Gastrocnemius medialis (tissue), 4 donors: ENCODE measurements at regions not wholly inside any gene's neighbourhood (a gene's known extent, or its start where the extent isn't known, plus 50 kb on each side); places are given as distances from the start of the nearest gene placed in this dataset.

ENCODE experiments used
- ATAC-seq, 2 donors: fragments of 150-250 bp; one replicate each; pipeline ENCODE4 v1.9.1; 2016
- DNase-seq, 2 donors: peaks; one replicate each; pipeline ENCODE4 v3.0.0-alpha.2; 2019
- H3K27ac ChIP-seq, 4 donors: fragments of 200-600 bp; sonication (generic); 1 replicate in 1 of 4; 2 replicates in 3 of 4; pipeline ENCODE4 v1.5.1; 2016 to 2018; ENCODE audit warnings: mild to moderate bottlenecking in 2 of 4, moderate library complexity in 1 of 4
- H3K27me3 ChIP-seq, 3 donors: fragments of 200-600 bp; sonication (generic) in 2 of 3; 1 replicate in 1 of 3; 2 replicates in 2 of 3; pipeline versions ENCODE4 v1.5.1 to v1.6.0; 2016 to 2019; ENCODE audit warnings: mild to moderate bottlenecking in 1 of 3, moderate library complexity in 1 of 3
- H3K36me3 ChIP-seq, 2 donors: fragments of 200-600 bp; sonication (generic) in 1 of 2; one replicate each; pipeline ENCODE4 v1.5.1; 2017 to 2018
- H3K4me1 ChIP-seq, 2 donors: fragments of 200-600 bp; sonication (generic) in 1 of 2; one replicate each; pipeline ENCODE4 v1.5.1; 2016 to 2017; ENCODE audit warnings: mild to moderate bottlenecking in 2 of 2
- H3K4me3 ChIP-seq, 4 donors: fragments of 200-600 bp; sonication (generic) in 3 of 4; 1 replicate in 1 of 4; 2 replicates in 3 of 4; pipeline ENCODE4 v1.5.1; 2016 to 2019; ENCODE audit warnings: mild to moderate bottlenecking in 2 of 4
- H3K9me3 ChIP-seq, 3 donors: fragments of 200-600 bp; sonication (generic) in 2 of 3; 1 replicate in 1 of 3; 2 replicates in 2 of 3; pipeline ENCODE4 v1.5.1; 2016 to 2019
- POLR2A ChIP-seq, 2 donors: fragments of 450-650 bp; IDR thresholded peaks; one replicate each; pipeline ENCODE4 v1.6.1; 2017; ENCODE audit warnings: antibody characterized with exemption in 2 of 2, mild to moderate bottlenecking in 2 of 2, moderate library complexity in 2 of 2
- in situ Hi-C, 4 donors: fragments of 200-750 bp; cut with MboI; loops; one replicate each; pipeline versions ENCODE4 v1.15.0 to v1.8.0; 2017; ENCODE audit warnings: low sequenced_read_pairs in 4 of 4
- intact Hi-C: fragments of 100-400 bp; cut with DNase I; formaldehyde crosslinking; loops from one replicate; pipeline ENCODE4 v1.15.1; 2023; ENCODE audit warnings: low total_unique reads
- TF ChIP-seq, protein P1 (sequence below), 5 experiments: fragments of 450-650 bp in 3 of 5; fragments of 200-600 bp in 2 of 5; sonication (generic) in 2 of 5; IDR thresholded peaks in 4 of 5; conservative IDR thresholded peaks in 1 of 5; 1 replicate in 4 of 5; 2 replicates in 1 of 5; pipeline ENCODE4 v1.5.1; 2016 to 2019; ENCODE audit warnings: antibody characterized with exemption in 5 of 5, mild to moderate bottlenecking in 3 of 5, moderate library complexity in 3 of 5

DNA sequence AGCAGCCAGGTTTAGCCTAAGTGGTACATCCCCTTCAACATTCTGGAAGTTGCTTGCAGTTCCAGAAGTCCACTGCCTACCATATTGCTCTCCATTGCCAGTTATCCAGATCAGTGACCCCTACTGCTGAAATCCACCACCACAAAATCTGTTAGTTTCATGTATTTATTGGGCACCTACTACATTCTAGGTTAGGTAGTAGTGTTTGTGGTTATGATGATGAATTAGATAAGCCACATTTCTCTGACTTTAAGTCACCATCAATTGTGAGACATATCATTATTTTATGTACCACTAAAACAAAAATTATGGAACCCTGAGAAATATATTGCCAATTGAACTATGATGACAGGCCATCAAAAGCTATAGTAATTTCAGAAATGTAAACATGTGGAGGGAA, 139.5 kb upstream of the PKDCC start:
- TF ChIP-seq POLR2A (IDR thresholded peaks at IDR 0.05): no peak
- TF ChIP-seq, protein P1, sequence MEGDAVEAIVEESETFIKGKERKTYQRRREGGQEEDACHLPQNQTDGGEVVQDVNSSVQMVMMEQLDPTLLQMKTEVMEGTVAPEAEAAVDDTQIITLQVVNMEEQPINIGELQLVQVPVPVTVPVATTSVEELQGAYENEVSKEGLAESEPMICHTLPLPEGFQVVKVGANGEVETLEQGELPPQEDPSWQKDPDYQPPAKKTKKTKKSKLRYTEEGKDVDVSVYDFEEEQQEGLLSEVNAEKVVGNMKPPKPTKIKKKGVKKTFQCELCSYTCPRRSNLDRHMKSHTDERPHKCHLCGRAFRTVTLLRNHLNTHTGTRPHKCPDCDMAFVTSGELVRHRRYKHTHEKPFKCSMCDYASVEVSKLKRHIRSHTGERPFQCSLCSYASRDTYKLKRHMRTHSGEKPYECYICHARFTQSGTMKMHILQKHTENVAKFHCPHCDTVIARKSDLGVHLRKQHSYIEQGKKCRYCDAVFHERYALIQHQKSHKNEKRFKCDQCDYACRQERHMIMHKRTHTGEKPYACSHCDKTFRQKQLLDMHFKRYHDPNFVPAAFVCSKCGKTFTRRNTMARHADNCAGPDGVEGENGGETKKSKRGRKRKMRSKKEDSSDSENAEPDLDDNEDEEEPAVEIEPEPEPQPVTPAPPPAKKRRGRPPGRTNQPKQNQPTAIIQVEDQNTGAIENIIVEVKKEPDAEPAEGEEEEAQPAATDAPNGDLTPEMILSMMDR (IDR thresholded peaks at IDR 0.05 in 4 of 5, conservative IDR thresholded peaks at IDR 0.05 in 1 of 5): no peak
- no peak overlapping the region for H3K27ac ChIP-seq
- no peaks in the 10 kb centered on the region for H3K36me3 ChIP-seq
- H3K9me3 ChIP-seq: no peaks in the 10 kb centered on the region
- peaks cover 15 to 16% of the 10 kb centered on the region in 2 donors for H3K4me1 ChIP-seq
- intact Hi-C loops: no loop called here
- DNase-seq (no peak), ATAC-seq (no peak)
- H3K27me3 ChIP-seq: no peaks in the 10 kb centered on the region
- H3K4me3 ChIP-seq: no peak overlapping the region
- in situ Hi-C loops: no loop called here

DNA sequence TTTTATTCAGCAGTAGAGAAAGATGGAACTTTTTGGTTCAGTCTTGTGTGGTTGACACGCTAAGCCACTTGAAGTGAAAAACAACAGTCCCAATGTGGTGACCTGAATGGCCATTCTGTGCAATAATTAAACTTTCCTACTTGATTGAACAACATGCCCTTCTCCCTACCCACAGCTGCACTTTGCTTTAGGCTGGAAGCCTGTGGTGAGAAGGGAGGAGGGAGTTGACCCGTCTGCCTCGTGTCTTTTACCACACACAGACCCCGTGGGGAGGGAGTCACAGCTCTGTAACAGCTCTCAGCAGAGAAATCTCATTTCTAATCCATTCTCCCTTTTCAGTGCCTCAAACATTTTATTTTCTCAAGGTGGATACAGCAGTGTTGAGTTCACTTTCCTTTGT, 138.2 kb upstream of the PKDCC start:
- H3K4me1 ChIP-seq: peaks cover 16 to 17% of the 10 kb centered on the region in 2 donors
- no peaks in the 10 kb centered on the region for H3K27me3 ChIP-seq
- no peak for DNase-seq
- in situ Hi-C loops: no loop called here
- H3K9me3 ChIP-seq: no peaks in the 10 kb centered on the region
- no peak for TF ChIP-seq POLR2A (IDR thresholded peaks at IDR 0.05)
- no peak overlapping the region for H3K4me3 ChIP-seq
- H3K36me3 ChIP-seq: no peaks in the 10 kb centered on the region
- intact Hi-C loops: no loop called here
- no peak overlapping the region for H3K27ac ChIP-seq
- no peak for ATAC-seq

DNA sequence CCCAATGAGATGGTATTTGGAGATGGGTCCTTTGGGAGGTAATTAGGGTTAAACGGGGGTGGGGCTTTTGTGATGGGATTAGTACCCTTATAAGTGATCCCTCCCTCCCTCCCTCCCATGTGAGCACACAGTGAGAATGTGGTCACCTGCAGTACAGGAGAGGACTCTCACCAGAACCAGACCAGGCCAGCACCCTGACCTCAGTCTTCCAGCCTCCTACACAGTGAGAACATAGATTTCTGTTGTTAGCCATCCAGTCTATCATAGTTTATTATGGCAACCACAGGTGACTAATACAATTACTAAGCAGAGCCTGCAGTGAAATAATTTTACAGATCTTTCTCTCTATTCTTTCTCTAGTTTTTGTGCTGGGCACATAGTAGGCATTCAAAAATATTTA, 137.7 kb upstream of the PKDCC start:
- TF ChIP-seq POLR2A (IDR thresholded peaks at IDR 0.05): no peak
- TF ChIP-seq, protein P1 (IDR thresholded peaks at IDR 0.05 in 4 of 5, conservative IDR thresholded peaks at IDR 0.05 in 1 of 5): no peak
- H3K9me3 ChIP-seq: no peaks in the 10 kb centered on the region
- in situ Hi-C loops: no loop called here
- no peaks in the 10 kb centered on the region for H3K36me3 ChIP-seq
- DNase-seq (no peak), ATAC-seq (no peak)
- no peaks in the 10 kb centered on the region for H3K27me3 ChIP-seq
- intact Hi-C loops: no loop called here
- H3K4me3 ChIP-seq: no peak overlapping the region
- peaks cover 16 to 17% of the 10 kb centered on the region in 2 donors for H3K4me1 ChIP-seq
- H3K27ac ChIP-seq: no peak overlapping the region

DNA sequence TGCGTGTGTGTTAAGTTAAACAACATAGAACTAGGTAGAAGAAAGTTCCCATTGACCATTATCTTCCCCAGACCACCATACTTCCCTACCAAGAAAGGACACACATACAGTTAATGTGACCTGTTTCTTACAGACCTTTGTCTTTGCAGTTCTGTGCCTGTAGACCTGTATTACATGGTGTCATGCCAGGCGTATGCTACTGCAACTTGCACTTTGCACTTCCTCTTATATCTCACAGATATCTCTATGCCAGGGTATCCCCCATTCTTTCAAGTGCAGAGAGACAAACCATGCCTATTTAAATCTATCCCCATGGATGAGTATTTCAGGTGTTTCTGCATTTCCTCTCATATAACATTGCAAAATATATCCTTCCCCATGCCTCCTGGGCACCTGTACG, 136.8 kb upstream of the PKDCC start:
- H3K27me3 ChIP-seq: no peaks in the 10 kb centered on the region
- no peak overlapping the region for H3K27ac ChIP-seq
- H3K4me3 ChIP-seq: no peak overlapping the region
- in situ Hi-C loops (no loop called here), intact Hi-C loops (no loop called here)
- no peaks in the 10 kb centered on the region for H3K9me3 ChIP-seq
- H3K4me1 ChIP-seq: peaks cover 16 to 17% of the 10 kb centered on the region in 2 donors
- no peak for ATAC-seq
- TF ChIP-seq, protein P1 (IDR thresholded peaks at IDR 0.05 in 4 of 5, conservative IDR thresholded peaks at IDR 0.05 in 1 of 5): no peak
- no peak for TF ChIP-seq POLR2A (IDR thresholded peaks at IDR 0.05)
- DNase-seq: no peak
- no peaks in the 10 kb centered on the region for H3K36me3 ChIP-seq

DNA sequence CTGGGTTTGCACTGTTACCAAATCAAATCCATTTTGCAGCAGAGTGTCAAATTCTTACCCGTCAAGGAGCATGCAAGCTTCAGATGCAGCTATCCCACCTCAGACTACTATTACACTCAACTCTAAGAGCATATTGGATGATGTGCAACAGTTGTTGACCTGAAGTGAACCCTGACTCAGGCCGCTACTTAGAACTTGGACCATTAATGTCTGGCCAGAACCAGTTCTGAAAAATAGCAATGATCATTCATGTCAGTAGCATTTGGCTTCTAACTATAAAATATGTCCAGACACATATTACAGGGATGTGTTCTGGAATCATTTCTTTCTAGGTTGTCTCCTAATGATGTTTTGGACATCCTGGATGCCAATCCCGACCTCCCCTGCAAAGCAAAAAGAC, 135.5 kb upstream of the PKDCC start:
- in situ Hi-C loops (no loop called here), intact Hi-C loops (no loop called here)
- ATAC-seq: peak; percentile 65 to 79
- peak overlapping the region in 3 of 4 donors; percentile 4 to 60 (median 49) for H3K27ac ChIP-seq
- peaks cover 16 to 17% of the 10 kb centered on the region in 2 donors for H3K4me1 ChIP-seq
- H3K9me3 ChIP-seq: no peaks in the 10 kb centered on the region
- DNase-seq: no peak
- TF ChIP-seq, protein P1 (IDR thresholded peaks at IDR 0.05 in 4 of 5, conservative IDR thresholded peaks at IDR 0.05 in 1 of 5): no peak
- H3K36me3 ChIP-seq: no peaks in the 10 kb centered on the region
- no peak overlapping the region for H3K4me3 ChIP-seq
- H3K27me3 ChIP-seq: no peaks in the 10 kb centered on the region
